ENCODE measurements at regions not wholly inside any gene's neighbourhood (a gene's known extent, or its start where the extent isn't known, plus 50 kb on each side); places are given as distances from the start of the nearest gene placed in this dataset.
"Not testable (repeated sequence)": the region's sequence is repeated elsewhere in the genome, so short reads cannot be mapped to it uniquely, and the experiment has no call there.

GRCh38 chr7:68998136-68998535 is 600.1 kb upstream of the AUTS2 start:
- no peak for DNase-seq (ENCODE audit: low read depth)

- DNase-seq (ENCODE audit: low read depth): peak; percentile 69
Measured at GRCh38 chr7:69002416-69002815, 595.9 kb upstream of the AUTS2 start.

GRCh38 chr7:69012149-69012548 is 586.1 kb upstream of the AUTS2 start:
- no peak for DNase-seq (ENCODE audit: low read depth)

DNA sequence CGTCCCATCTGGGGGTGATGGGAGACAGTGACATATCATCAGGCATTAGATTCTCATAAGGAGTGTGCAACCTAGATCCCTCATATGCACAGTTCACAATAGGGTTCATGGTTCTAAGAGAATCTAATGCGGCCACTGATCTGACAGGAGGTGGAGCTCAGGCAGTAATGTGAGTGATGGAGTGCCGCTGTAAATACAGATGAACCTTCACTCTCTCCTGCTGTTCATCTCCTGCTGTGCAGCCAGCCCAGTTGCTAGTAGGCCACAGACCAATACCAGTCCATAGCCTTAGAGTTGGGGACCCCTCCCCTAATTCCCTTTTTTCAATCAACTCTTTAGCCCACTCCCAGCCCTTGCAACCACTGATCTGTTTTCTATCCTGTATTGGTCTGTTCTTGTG is 581.1 kb upstream of the AUTS2 start:
- DNase-seq (ENCODE audit: low read depth): no peak

DNA sequence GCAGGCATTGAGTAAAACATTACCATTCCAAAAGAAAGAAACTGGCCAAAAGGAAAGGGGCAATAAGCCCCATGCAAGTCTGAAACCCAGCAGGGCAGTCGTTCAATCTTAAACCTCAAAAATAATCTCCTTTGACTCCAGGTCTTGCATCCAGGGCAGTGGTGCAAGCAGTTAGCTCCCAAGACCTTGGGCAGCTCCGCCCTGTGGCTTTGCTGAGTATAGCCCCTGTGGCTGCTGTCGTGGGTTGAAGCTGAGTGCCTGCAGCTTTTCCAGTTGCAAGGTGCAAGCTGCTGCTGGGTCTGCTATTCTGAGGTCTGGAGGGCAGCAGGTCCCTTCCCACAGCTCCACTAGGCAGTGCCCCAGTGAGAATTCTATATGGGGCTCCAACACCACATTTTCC is 580.1 kb upstream of the AUTS2 start:
- DNase-seq (ENCODE audit: low read depth): peak; percentile 2

- no peak for DNase-seq (ENCODE audit: low read depth)
Measured at GRCh38 chr7:69019437-69019836, 578.8 kb upstream of the AUTS2 start.

- no peak for DNase-seq (ENCODE audit: low read depth)
Measured at GRCh38 chr7:69020536-69020935, 577.7 kb upstream of the AUTS2 start.

DNA sequence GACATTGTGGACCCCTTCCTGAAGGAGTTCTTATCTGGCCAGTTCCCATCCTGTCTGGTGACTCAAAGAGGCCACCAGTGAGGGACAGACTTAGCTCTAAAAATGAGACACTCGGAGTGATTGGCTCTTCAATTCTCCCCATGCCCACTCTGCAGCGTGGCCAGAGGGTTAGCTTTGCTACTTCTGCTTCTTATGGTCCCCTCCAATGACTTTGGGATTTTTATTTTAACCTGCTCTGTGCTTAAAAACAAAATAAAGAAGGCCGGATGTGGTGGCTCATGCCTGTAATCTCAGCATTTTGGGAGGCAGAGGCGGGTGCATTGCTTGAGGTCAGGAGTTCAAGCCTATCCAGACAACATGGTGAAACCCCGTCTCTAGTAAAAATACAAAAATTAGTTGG is 573.0 kb upstream of the AUTS2 start:
- DNase-seq (ENCODE audit: low read depth): no peak

DNA sequence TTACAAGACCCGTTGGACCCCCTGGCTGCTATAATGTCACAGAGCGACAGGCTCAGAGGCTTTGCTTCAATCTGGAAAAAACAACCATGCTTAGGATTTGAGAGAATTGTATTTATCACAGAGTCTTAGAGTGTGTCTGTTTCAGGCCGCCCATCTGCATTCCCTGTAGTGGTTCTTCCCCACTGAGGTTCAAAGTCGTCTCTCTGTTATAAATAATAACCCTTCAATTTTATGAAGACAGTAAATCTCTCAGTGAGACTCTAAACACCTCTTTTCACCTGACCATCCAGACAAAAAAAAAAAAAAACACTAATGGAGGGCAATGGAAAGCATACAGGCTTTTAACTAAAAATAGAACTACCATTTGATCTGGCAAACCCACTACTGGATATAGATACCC is 565.4 kb upstream of the AUTS2 start:
- no peak for DNase-seq (ENCODE audit: low read depth)

DNA sequence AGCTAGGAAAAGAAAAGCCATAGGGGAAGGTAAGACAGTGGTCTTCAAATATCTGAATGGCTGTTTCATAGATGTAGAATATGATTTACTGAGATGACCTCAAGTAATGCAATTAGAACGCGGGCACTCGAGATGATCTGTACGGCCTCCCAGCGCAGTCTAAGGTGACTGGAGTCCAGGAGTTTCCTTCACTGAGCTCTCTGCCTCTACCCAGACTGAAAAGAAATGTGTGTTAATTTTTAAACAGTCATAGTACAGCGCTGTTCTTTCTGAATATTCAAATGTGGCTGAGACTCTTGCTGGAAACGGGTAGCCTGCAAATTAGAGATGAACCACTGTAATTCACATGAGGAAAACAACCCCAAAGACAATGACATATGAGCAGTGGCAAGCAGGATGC is 562.4 kb upstream of the AUTS2 start:
- DNase-seq (ENCODE audit: low read depth): no peak

DNA sequence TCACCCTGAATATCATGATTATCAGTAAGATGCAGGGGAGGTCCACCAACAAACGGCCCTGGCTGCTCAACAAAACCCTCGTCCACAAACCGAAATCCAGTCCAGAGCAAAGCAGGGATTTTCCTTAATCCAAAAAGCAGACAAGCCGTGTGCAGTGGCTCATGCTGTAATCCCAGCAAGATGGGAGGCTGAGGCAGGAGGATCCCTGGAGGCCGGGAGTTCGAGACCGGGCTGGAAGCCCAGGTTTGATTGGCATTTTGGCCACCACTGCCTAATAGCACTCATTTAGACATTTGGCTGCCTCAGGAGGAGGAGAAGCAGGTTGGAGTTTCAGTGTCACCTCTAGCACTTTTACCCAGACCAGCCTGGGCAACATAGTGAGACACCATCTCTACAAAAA is 562.0 kb upstream of the AUTS2 start:
- DNase-seq (ENCODE audit: low read depth): no peak

- DNase-seq (ENCODE audit: low read depth): no peak
Measured at GRCh38 chr7:69038915-69039314, 559.4 kb upstream of the AUTS2 start.

DNA sequence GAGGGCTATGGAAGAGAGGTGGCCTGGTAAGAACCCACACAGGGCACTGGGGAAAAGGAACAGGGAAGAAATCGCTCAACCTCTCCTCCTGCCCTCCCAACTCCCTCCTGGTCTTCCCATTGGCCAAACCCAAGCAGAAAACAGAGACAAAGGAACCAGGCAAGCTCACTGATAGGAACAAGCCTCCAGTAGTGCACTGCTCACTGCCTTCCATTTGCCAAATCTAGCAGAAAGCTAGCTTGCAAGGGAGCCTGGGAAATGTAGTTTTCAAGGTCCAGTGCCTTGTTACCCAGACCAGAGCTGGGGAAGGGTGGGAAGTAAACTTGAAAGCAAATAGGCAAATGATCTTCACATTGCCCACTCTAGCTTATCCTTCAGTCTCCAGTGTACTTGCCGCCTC is 556.1 kb upstream of the AUTS2 start:
- no peak for DNase-seq (ENCODE audit: low read depth)

GRCh38 chr7:69047151-69047754 is 551.0 kb upstream of the AUTS2 start:
- no peak for DNase-seq (ENCODE audit: low read depth)

DNA sequence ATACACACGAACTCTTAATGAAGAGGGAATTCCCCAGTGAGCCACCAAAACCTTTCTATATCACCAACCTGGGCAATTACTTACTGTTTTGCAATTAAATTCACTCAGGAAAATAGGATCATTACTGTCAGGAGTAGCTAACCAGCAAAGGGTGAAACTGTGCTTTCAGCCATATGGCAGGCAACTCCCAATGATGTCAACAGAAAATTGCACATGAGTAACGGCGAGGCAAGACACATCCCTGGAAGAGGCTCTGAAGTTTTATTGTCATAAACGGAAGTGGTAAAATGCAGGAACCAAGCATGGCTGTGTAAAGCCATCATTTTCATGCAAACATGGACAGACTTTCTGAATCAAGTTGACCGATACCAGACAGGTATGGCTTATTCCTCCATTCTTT is 548.9 kb upstream of the AUTS2 start:
- peak; percentile 16 for DNase-seq (ENCODE audit: low read depth)

DNA sequence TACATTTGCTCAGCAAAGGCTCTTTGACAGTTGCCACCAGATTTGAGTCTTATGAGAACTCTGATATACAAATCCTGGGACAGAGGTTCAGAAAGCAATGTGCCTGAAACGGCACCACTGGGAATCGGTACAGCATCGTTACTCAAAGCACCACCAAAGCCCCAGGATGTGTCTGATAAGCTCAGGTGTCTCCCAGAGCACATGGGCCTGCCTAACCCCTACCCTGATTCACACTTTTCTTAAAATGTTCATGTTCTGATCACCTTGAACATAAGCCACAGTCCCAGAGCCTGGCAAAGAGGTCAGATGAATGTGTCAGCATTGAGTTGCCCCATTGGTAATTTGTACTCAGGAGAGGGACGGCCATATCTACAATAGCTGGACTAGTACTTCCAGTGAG is 545.8 kb upstream of the AUTS2 start:
- no peak for DNase-seq (ENCODE audit: low read depth)

DNA sequence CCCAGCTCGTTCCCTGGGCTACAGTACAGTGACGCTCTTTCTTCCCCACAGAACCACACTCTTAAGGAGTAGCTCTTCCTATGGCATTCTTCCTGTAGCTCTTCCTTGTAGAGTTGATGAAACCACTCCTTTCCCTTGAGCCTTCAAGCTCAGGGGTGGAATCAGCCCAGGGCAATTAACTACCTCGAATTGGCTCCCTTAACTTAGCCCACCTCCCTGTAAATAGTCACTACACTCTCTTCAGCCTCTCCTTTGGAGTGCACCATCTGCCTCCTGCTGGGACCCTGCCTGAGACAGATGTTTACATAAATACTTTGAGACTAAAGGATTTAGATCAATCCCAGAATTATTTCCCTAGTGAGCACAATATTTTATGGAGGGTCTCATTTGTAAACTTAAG is 537.8 kb upstream of the AUTS2 start:
- no peak for DNase-seq (ENCODE audit: low read depth)

DNA sequence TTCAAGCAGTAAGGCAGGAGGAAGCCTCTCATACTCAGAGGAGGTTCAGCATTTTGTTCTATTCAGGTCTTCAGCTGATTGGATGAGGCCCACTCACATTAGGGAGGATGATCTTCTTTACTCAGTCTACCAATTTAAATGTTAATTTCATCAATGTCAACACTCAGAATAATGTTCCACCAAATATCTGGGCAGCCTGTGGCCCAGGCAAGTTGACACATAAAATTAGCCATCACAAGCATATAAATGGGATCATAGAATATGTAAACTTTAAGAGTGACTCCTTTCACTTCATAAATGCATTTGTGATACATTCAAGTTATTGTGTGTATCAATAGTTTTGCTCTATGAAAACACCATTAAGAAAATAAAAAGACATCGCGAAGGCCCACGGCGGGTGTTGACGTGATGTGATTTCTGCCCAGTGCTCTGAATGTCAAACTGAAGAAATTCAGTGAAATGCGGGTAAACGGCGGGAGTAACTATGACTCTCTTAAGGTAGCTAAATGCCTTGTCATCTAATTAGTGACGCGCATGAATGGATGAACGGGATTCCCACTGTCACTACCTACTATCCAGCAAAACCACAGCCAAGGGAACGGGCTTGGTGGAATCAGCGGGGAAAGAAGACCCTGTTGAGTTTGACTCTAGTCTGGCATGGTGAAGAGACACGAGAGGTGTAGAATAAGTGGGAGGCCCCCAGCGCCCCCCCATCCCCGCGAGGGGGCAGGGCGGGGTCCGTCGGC is 536.1 kb upstream of the AUTS2 start:
- DNase-seq (ENCODE audit: low read depth): peak; percentile 5

DNA sequence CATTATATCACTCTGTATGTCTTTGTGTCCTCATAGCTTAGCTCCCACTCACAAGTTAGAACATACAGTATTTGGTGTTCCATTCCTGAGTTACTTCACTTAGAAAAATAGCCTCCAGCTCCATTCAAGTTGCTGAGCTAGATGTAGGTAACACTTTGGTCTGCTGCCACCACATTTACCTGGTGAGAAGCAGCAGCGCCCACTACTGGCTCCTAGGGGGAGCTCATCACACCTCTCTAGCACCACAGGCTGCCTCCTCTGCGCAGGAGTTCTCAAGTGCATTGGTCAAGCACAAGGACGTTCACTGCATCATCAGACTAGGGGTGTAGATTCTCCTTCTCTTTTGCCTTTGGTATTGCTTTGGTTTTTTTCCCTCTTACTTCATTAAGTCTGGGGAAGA is 530.9 kb upstream of the AUTS2 start:
- peak; percentile 6 for DNase-seq (ENCODE audit: low read depth)

DNA sequence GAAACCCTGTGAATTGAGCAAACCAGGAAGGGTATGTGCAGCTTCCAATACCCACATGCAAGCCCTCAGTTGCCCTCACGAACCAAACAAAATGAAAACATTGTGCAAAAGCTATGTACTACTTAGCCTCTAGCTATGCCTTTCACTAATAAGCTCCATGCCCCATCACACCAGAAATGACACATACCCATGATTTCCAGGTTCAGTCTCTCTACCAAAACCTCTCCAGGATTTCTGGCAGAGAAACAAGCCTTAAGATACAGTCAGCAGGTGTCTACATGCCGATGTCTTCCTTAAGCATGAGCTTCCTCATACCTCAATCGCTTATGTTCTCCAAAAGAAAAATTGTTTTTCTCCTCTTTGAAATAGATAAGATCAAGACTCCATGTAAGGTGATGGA is 527.8 kb upstream of the AUTS2 start:
- DNase-seq (ENCODE audit: low read depth): no peak

- no peak for DNase-seq (ENCODE audit: low read depth)
Measured at GRCh38 chr7:69076566-69076965, 521.7 kb upstream of the AUTS2 start.

- DNase-seq (ENCODE audit: low read depth): no peak
Measured at GRCh38 chr7:69078997-69079769, 519.1 kb upstream of the AUTS2 start.

GRCh38 chr7:69087281-69087680 is 511.0 kb upstream of the AUTS2 start:
- not testable (repeated sequence) for DNase-seq (ENCODE audit: low read depth)

Measured in EH (cell line).